GM21423 (cell line): ENCODE measurements at regions not wholly inside any gene's neighbourhood (a gene's known extent, or its start where the extent isn't known, plus 50 kb on each side); places are given as distances from the start of the nearest gene placed in this dataset.
"Not testable (repeated sequence)": the region's sequence is repeated elsewhere in the genome, so short reads cannot be mapped to it uniquely, and the experiment has no call there.

Experiments
- ATAC-seq: cut with Tn5 transposase; IDR thresholded peaks from one replicate; pipeline ENCODE4 v1.9.1; 2021; ENCODE audit warnings: mild to moderate bottlenecking, moderate library complexity; ENCODE audit not compliant: unreplicated experiment

DNA sequence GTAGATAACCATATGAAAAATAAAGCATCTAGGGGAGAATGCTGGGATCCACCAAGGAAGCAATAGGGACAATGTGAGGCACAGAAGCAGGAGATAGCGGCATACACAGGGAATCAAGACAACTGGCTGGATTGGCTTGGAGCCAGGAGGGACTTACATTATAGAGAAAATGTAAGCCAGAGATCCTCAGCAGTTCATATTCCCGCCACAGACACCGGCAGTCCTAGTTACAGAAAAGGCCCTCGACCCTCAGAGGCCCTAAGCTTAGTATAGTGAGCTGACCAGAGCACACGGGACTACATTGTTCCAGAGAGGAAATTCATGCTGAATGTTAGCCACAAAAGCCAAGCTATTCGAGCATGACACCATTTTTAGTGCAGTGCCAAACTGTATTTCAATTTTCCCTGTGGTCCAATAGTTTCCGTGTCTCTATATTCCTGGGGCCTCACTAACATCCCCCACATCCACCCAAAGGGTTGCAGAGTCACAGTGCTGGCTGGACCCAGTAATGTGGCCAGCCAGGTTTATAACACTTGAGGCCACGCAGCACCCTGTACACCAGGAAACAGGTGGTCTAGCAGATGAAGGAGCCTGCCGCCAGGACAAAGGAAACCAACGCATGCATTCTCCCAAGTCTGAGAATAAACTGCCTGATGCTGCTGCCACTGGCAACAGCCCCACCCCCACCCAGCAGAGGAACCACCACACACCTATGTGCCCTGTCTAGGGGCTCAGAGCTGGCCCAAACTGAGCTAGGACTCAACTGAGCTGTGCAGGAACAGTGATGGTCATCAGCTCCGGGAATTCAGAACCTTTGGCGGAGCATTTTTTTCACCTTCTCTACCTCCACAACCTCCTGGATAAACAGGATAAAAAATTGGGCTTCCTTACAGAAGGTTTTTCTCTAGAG lies 693.2 kb upstream of the CHD1 start:
- ATAC-seq = no peak

- ATAC-seq = no peak
Measured at GRCh38 chr5:99617335-99617734, 688.5 kb upstream of the CHD1 start.

DNA sequence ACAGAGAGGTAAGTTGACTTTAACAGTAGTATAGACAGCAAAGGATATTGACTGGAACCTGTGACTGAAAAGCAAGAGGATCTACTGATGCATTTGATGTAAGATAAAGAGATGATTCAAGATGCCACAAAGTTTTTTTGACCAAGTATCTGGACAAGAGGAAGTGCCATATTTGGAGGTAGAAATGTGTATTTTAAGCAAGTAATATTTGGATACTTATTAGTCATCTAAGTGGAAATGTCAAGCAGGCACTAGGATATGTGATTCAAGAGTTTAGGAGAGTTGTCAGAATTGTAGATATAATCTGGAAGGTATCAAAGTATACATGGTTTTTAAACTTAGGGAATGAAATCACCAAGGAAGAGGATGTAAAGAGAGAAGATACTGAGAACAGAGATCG lies 686.1 kb upstream of the CHD1 start:
- ATAC-seq = no peak

DNA sequence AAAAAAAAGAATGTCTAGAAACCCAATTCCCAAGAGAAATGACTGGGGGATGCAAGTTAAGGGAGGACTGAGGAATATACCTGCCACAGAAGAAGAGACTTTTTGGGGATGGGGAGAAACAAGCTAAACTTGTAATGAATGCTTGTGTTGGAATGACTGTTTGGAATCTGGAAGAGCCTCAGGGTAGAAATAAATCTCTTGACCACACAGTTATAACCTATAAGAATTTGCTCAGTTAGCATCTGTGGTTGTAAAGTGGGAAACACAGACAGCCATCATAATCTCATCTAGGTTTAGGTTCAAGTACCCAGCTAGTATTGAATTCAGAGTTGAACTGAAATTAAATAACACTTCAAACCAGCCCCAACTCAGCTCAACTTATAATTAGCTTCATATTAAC lies 678.3 kb upstream of the CHD1 start:
- no peak for ATAC-seq

- no peak for ATAC-seq
Measured at GRCh38 chr5:99605904-99606303, 677.1 kb upstream of the CHD1 start.

DNA sequence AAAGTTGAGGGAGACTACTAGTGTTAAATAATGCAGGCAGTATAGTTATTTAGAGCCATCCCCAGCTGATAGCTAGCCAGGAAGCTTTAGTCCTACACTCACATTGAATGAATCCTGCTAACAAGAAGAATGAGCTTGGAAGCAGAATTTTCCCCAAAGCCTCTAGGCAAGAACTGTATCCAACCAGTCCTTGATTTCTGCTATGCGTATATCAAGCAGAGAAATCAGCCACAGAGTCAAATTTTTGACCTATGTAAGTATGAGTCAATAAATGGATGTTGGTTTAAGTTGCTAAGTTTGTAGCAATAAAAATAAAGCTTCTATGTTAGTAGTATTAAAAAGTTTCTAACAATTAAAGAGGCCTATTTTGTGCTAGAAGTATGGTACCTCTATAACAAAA lies 672.1 kb upstream of the CHD1 start:
- no peak for ATAC-seq

DNA sequence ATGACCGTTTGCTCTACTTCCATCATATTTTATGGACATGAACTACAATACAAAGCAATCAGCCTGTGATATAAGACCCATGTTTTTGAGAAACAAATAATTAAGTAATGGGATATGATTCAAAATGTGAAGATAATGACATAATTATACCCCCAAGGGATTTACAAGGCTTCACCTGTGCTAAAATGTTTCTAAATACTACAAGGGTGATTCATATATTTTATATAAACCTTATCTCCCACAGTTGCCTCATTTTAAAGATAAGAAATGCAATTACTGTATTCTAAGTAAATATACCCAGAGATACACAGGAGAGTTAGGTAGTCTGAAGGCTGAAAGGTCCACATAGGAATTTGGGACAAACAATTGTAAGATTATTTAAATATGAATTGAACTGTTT lies 662.0 kb upstream of the CHD1 start:
- ATAC-seq = no peak

DNA sequence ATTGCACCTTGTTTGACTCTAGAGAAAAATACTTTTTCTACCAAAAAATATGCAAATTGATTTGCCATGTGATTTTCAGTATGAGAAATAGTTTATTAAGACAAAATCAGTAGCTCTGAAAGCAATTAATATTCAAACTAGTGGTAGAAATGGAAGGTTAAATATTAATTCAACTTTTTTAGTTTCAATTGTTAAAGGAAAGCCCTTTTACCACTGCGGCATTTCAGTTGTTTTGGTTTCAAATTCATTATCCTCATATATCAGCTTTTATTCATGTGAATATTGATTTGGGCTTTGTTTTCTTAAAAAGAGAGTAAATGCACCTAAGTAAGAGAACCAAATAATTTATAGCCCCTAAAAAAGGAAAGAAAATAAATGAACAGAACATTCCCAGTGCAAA lies 660.6 kb upstream of the CHD1 start:
- no peak for ATAC-seq

DNA sequence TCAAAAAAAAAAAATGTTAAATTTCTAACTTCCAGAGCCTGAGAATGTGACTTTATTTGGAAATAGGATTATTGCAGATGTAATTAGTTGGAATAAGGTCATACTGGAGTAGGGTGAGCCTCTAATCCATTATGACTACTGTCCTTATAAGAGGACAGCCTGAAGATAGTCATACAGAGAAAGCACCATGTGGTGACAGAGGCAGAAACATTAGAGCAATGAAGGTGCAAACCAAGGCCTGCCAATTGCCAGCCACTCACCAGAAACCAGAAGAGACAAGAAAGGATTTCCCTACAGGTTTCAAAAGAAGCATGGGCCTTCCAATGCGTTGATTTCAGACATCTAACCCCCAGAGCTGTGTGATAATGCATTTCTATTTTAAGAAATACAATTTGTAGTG lies 659.2 kb upstream of the CHD1 start:
- ATAC-seq = peak; percentile 70

DNA sequence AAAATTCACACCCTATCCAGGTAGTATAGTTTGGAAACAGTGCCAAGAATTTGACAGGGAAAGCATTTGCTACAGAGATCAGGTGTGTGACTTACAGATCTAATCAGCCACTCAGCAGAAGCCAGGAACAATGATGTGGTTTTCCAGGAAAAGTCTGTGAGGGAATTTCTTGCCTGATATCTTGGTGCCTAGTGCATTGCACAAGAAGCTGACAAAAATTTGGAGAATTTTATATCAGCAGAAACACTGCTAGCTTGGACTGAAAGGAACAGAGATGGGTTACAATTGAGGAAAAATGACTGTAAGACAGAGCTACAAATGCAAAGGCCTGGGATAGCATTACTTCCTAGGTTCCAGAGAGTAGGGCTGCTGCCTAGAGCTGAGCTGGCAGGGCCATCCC lies 658.1 kb upstream of the CHD1 start:
- ATAC-seq = no peak

- not testable (repeated sequence) for ATAC-seq
Measured at GRCh38 chr5:99581204-99581603, 652.4 kb upstream of the CHD1 start.

GRCh38 chr5:99562937-99563627 lies 634.3 kb upstream of the CHD1 start:
- ATAC-seq = not testable (repeated sequence)

DNA sequence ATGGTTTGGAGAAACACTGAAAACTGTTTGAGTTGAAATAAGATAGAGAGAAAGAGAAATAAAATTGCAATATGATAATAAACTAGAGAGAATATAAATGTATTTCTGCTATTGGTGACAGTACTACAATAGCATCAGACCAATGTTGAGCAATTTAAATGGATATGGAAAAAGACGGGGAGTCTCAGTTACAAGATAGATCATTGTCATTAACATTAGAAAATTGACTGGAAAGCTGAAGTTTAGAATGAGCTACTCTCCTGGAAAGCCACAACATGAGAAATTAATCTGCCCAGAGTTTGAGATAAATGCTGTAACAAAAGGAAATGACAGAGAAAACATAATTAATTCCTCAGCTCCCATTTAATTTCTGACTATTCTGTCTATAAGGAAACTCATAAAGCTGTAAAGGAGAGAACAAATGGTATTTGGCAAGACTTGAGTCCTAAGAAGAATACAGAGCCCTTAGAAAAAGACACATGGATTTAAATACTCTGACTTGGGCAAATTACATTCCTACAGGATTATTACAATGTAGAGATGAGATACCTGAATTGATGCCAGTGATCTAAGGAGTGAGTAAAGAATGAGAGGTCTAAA lies 624.5 kb upstream of the CHD1 start:
- ATAC-seq = no peak

- ATAC-seq = no peak
Measured at GRCh38 chr5:99544356-99544755, 615.5 kb upstream of the CHD1 start.

DNA sequence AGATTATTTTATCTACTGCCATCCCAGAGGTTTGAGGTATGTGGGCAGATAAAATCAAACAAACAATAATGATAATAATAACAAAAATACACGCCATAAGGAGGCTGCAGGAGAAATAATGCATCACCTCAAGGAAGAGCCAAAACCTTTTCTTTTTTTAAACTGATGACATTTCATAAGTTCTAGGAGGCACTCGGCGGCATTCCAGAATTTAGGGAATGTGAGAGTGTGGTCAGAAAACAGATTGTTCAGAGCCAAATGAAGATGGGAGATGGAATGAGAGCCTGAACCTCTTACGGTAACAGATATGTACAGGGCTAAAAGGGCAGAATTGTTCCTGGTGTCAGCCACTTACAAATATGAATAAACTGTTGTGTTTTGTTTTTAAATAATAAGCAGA lies 615.0 kb upstream of the CHD1 start:
- no peak for ATAC-seq

- ATAC-seq = not testable (repeated sequence)
Measured at GRCh38 chr5:99534241-99534640, 605.4 kb upstream of the CHD1 start.

DNA sequence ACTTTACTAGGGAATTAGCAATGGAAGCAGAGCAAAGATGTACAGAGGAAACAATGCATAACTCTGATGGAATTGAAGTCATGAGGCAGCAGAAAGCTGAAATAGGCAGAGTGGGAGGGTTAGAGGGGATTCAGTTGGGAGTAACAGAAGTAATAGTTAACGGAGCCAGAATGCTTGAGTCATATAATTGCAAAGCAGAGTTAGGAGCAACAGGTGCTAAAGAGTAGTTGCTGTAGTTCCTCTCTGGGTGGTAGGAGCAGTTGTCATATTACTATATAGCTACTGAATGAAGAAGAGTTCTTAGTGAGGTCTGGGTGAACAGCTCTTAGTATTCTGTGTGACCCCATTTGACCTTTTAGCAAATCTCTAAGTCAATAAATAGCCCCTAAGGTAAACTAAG lies 592.9 kb upstream of the CHD1 start:
- ATAC-seq = not testable (repeated sequence)

GRCh38 chr5:99515864-99516490 lies 587.2 kb upstream of the CHD1 start:
- not testable (repeated sequence) for ATAC-seq

- ATAC-seq = not testable (repeated sequence)
Measured at GRCh38 chr5:99510237-99510866, 581.5 kb upstream of the CHD1 start.

DNA sequence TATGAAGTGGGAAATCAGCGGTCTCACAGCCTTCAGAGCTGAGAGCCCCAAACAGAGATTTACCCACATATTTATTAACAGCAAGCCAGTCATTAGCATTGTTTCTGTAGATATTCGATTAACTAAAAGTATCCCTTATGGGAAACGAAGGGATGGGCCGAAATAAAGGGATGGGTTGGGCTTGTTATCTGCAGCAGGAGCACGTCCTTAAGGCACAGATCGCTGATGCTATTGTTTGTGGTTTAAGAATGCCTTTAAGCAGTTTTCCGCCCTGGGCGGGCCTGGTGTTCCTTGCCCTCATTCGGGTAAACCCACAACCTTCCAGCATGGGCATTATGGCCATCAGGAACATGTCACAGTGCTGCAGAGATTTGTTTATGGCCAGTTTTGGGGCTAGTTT lies 580.3 kb upstream of the CHD1 start:
- ATAC-seq = not testable (repeated sequence)

- ATAC-seq = not testable (repeated sequence)
Measured at GRCh38 chr5:99495456-99495855, 566.6 kb upstream of the CHD1 start.
